GM19023 (cell line): ENCODE measurements at regions not wholly inside any gene's neighbourhood (a gene's known extent, or its start where the extent isn't known, plus 50 kb on each side); places are given as distances from the start of the nearest gene placed in this dataset.

Experiments
- ATAC-seq: cut with Tn5 transposase; IDR thresholded peaks from one replicate; pipeline ENCODE4 v1.9.1; 2021; ENCODE audit warnings: mild to moderate bottlenecking, moderate library complexity; ENCODE audit not compliant: unreplicated experiment

GRCh38 chr22:49158741-49159564 is 668.7 kb downstream of the BRD1 start:
- ATAC-seq, result no peak

- no peak for ATAC-seq
Measured at GRCh38 chr22:49157529-49158339, 669.9 kb downstream of the BRD1 start.

GRCh38 chr22:49156662-49157285 is 670.9 kb downstream of the BRD1 start:
- no peak for ATAC-seq

GRCh38 chr22:49155770-49156580 is 671.7 kb downstream of the BRD1 start:
- ATAC-seq, result no peak

GRCh38 chr22:49155039-49155769 is 672.5 kb downstream of the BRD1 start:
- ATAC-seq, result no peak

GRCh38 chr22:49154433-49154832 is 673.2 kb downstream of the BRD1 start:
- no peak for ATAC-seq

GRCh38 chr22:49153921-49154320 is 673.8 kb downstream of the BRD1 start:
- no peak for ATAC-seq

GRCh38 chr22:49152939-49153770 is 674.5 kb downstream of the BRD1 start:
- no peak for ATAC-seq

GRCh38 chr22:49152127-49152938 is 675.3 kb downstream of the BRD1 start:
- no peak for ATAC-seq

GRCh38 chr22:49151256-49152126 is 676.2 kb downstream of the BRD1 start:
- no peak for ATAC-seq

- no peak for ATAC-seq
Measured at GRCh38 chr22:49150801-49151221, 676.9 kb downstream of the BRD1 start.

GRCh38 chr22:49149721-49150608 is 677.7 kb downstream of the BRD1 start:
- ATAC-seq, result no peak

GRCh38 chr22:49148895-49149418 is 678.7 kb downstream of the BRD1 start:
- ATAC-seq, result no peak

- no peak for ATAC-seq
Measured at GRCh38 chr22:49147617-49148175, 680.0 kb downstream of the BRD1 start.

GRCh38 chr22:49147171-49147570 is 680.5 kb downstream of the BRD1 start:
- no peak for ATAC-seq

- no peak for ATAC-seq
Measured at GRCh38 chr22:49146511-49146910, 681.2 kb downstream of the BRD1 start.
